Lung microvascular endothelial cell (primary cell): ENCODE measurements at regions not wholly inside any gene's neighbourhood (a gene's known extent, or its start where the extent isn't known, plus 50 kb on each side); places are given as distances from the start of the nearest gene placed in this dataset.
"Not testable (repeated sequence)": the region's sequence is repeated elsewhere in the genome, so short reads cannot be mapped to it uniquely, and the experiment has no call there.

Source experiments
- DNase-seq, 2 donors: peaks; one replicate each; pipeline versions ENCODE4 v3.0.0 to v3.0.0-alpha.2; 2010; ENCODE audit warnings: low read depth in 2 of 2

- DNase-seq = no peak
Measured at GRCh38 chr10:36007369-36007768, 365.3 kb upstream of the FZD8 start.

GRCh38 chr10:36003688-36004087 is 361.6 kb upstream of the FZD8 start:
- no peak for DNase-seq

- DNase-seq = no peak
Measured at GRCh38 chr10:36003031-36003600, 361.0 kb upstream of the FZD8 start.

GRCh38 chr10:36002445-36002844 is 360.3 kb upstream of the FZD8 start:
- no peak for DNase-seq

GRCh38 chr10:36000754-36001153 is 358.7 kb upstream of the FZD8 start:
- DNase-seq = peak in 1 of 2 donors; percentile 5

- no peak for DNase-seq
Measured at GRCh38 chr10:35998026-35998425, 355.9 kb upstream of the FZD8 start.

GRCh38 chr10:35995485-35995884 is 353.4 kb upstream of the FZD8 start:
- no peak for DNase-seq

- DNase-seq = peak in 1 of 2 donors; percentile 84
Measured at GRCh38 chr10:35993591-35994515, 351.8 kb upstream of the FZD8 start.

GRCh38 chr10:35992107-35992506 is 350.0 kb upstream of the FZD8 start:
- peak in 1 of 2 donors; percentile 68 for DNase-seq

- peak; percentile 83 to 85 for DNase-seq
Measured at GRCh38 chr10:35986756-35987502, 344.8 kb upstream of the FZD8 start.

GRCh38 chr10:35979116-35979515 is 337.0 kb upstream of the FZD8 start:
- DNase-seq = no peak

- DNase-seq = not testable (repeated sequence)
Measured at GRCh38 chr10:35973912-35974591, 332.0 kb upstream of the FZD8 start.

GRCh38 chr10:35972275-35972674 is 330.2 kb upstream of the FZD8 start:
- DNase-seq = no peak

GRCh38 chr10:35971397-35971796 is 329.3 kb upstream of the FZD8 start:
- DNase-seq = no peak

- no peak for DNase-seq
Measured at GRCh38 chr10:35963685-35964084, 321.6 kb upstream of the FZD8 start.

GRCh38 chr10:35961501-35961900 is 319.4 kb upstream of the FZD8 start:
- DNase-seq = peak in 1 of 2 donors; percentile 84

GRCh38 chr10:35959252-35959651 is 317.2 kb upstream of the FZD8 start:
- DNase-seq = peak in 1 of 2 donors; percentile 87

GRCh38 chr10:35958609-35959008 is 316.5 kb upstream of the FZD8 start:
- peak; percentile 13 to 16 for DNase-seq

GRCh38 chr10:35950701-35951100 is 308.6 kb upstream of the FZD8 start:
- no peak for DNase-seq

GRCh38 chr10:35950226-35950625 is 308.1 kb upstream of the FZD8 start:
- no peak for DNase-seq

- DNase-seq = no peak
Measured at GRCh38 chr10:35949811-35950211, 307.7 kb upstream of the FZD8 start.

GRCh38 chr10:35946556-35946955 is 304.5 kb upstream of the FZD8 start:
- no peak for DNase-seq
